ENCODE measurements at regions not wholly inside any gene's neighbourhood (a gene's known extent, or its start where the extent isn't known, plus 50 kb on each side); places are given as distances from the start of the nearest gene placed in this dataset.

- Mint-ChIP-seq H3K4me3 (ENCODE audit: unreplicated experiment) (no peak overlapping the region), H3K36me3 (ENCODE audit: unreplicated experiment) (no peaks in the 10 kb centered on the region), H3K9me3 (ENCODE audit: unreplicated experiment) (peaks cover 5% of the 10 kb centered on the region), H3K4me1 (ENCODE audit: low read depth, unreplicated experiment) (no peaks in the 10 kb centered on the region), H3K27me3 (ENCODE audit: unreplicated experiment) (no peaks in the 10 kb centered on the region), H3K27ac (ENCODE audit: unreplicated experiment) (no peak overlapping the region)
- DNase-seq = no peak
- TF ChIP-seq CTCF (IDR thresholded peaks at IDR 0.05; ENCODE audit: partially characterized antibody, unreplicated experiment) = no peak
These were observed 65.3 kb upstream of the SLCO2A1 start for GRCh38 chr3:134095005-134095404.

GRCh38 chr3:134094491-134094890 is 64.8 kb upstream of the SLCO2A1 start:
- no peaks in the 10 kb centered on the region for H3K27me3 Mint-ChIP-seq (ENCODE audit: unreplicated experiment)
- no peak overlapping the region for H3K27ac Mint-ChIP-seq (ENCODE audit: unreplicated experiment)
- H3K36me3 Mint-ChIP-seq (ENCODE audit: unreplicated experiment) = no peaks in the 10 kb centered on the region
- H3K4me3 Mint-ChIP-seq (ENCODE audit: unreplicated experiment) = no peak overlapping the region
- no peak for TF ChIP-seq CTCF (IDR thresholded peaks at IDR 0.05; ENCODE audit: partially characterized antibody, unreplicated experiment)
- no peaks in the 10 kb centered on the region for H3K4me1 Mint-ChIP-seq (ENCODE audit: low read depth, unreplicated experiment)
- H3K9me3 Mint-ChIP-seq (ENCODE audit: unreplicated experiment) = peaks cover 5% of the 10 kb centered on the region
- no peak for DNase-seq

- Mint-ChIP-seq H3K4me3 (ENCODE audit: unreplicated experiment) (no peak overlapping the region), H3K27me3 (ENCODE audit: unreplicated experiment) (no peaks in the 10 kb centered on the region), H3K27ac (ENCODE audit: unreplicated experiment) (no peak overlapping the region), H3K9me3 (ENCODE audit: unreplicated experiment) (peaks cover 5% of the 10 kb centered on the region), H3K36me3 (ENCODE audit: unreplicated experiment) (no peaks in the 10 kb centered on the region), H3K4me1 (ENCODE audit: low read depth, unreplicated experiment) (no peaks in the 10 kb centered on the region)
- no peak for DNase-seq
- TF ChIP-seq CTCF (IDR thresholded peaks at IDR 0.05; ENCODE audit: partially characterized antibody, unreplicated experiment) = no peak
These were observed 64.2 kb upstream of the SLCO2A1 start for GRCh38 chr3:134093956-134094355.

- Mint-ChIP-seq H3K4me1 (ENCODE audit: low read depth, unreplicated experiment) (no peaks in the 10 kb centered on the region), H3K36me3 (ENCODE audit: unreplicated experiment) (peaks cover 6% of the 10 kb centered on the region), H3K9me3 (ENCODE audit: unreplicated experiment) (peaks cover 5% of the 10 kb centered on the region), H3K4me3 (ENCODE audit: unreplicated experiment) (no peak overlapping the region), H3K27me3 (ENCODE audit: unreplicated experiment) (no peaks in the 10 kb centered on the region), H3K27ac (ENCODE audit: unreplicated experiment) (no peak overlapping the region)
- TF ChIP-seq CTCF (IDR thresholded peaks at IDR 0.05; ENCODE audit: partially characterized antibody, unreplicated experiment) = no peak
- DNase-seq = no peak
These were observed 62.5 kb upstream of the SLCO2A1 start for GRCh38 chr3:134092208-134092701.

- no peak for DNase-seq
- no peak overlapping the region for H3K27ac Mint-ChIP-seq (ENCODE audit: unreplicated experiment)
- H3K27me3 Mint-ChIP-seq (ENCODE audit: unreplicated experiment) = no peaks in the 10 kb centered on the region
- TF ChIP-seq CTCF (IDR thresholded peaks at IDR 0.05; ENCODE audit: partially characterized antibody, unreplicated experiment) = no peak
- peaks cover 9% of the 10 kb centered on the region for H3K36me3 Mint-ChIP-seq (ENCODE audit: unreplicated experiment)
- H3K9me3 Mint-ChIP-seq (ENCODE audit: unreplicated experiment) = peaks cover 3% of the 10 kb centered on the region
- H3K4me1 Mint-ChIP-seq (ENCODE audit: low read depth, unreplicated experiment) = no peaks in the 10 kb centered on the region
- H3K4me3 Mint-ChIP-seq (ENCODE audit: unreplicated experiment) = no peak overlapping the region
These were observed 60.3 kb upstream of the SLCO2A1 start for GRCh38 chr3:134090031-134090430.

Measured in glutamatergic neuron (in vitro differentiated cells).